HFF-Myc (cell line): ENCODE measurements at regions not wholly inside any gene's neighbourhood (a gene's known extent, or its start where the extent isn't known, plus 50 kb on each side); places are given as distances from the start of the nearest gene placed in this dataset.

Experiments
- DNase-seq: peaks from one replicate; pipeline ENCODE4 v3.0.0-alpha.2; 2011; ENCODE audit warnings: low read depth; ENCODE audit errors: extremely low read depth
- H3K4me3 ChIP-seq: replicated peaks from 2 replicates; pipeline ENCODE4 v1.5.1; 2011; ENCODE audit warnings: low read depth, mild to moderate bottlenecking, control low read depth, low read length
- CTCF ChIP-seq: IDR thresholded peaks from 2 replicates; pipeline ENCODE4 v1.5.1; 2012; ENCODE audit warnings: mild to moderate bottlenecking, low read depth, low read length, control low read depth; ENCODE audit errors: missing control alignments

GRCh38 chr11:45060707-45061106, 85.7 kb upstream of the PRDM11 start:
- DNase-seq = no peak
- no peak overlapping the region for H3K4me3 ChIP-seq
- TF ChIP-seq CTCF = no peak

GRCh38 chr11:45061641-45062040, 84.8 kb upstream of the PRDM11 start:
- TF ChIP-seq CTCF = no peak
- DNase-seq = no peak
- H3K4me3 ChIP-seq = no peak overlapping the region

GRCh38 chr11:45062115-45062514, 84.3 kb upstream of the PRDM11 start:
- DNase-seq = no peak
- no peak for TF ChIP-seq CTCF
- H3K4me3 ChIP-seq = no peak overlapping the region

- no peak overlapping the region for H3K4me3 ChIP-seq
- no peak for DNase-seq
- no peak for TF ChIP-seq CTCF
These were observed 83.3 kb upstream of the PRDM11 start for GRCh38 chr11:45062974-45063635.

- DNase-seq = no peak
- TF ChIP-seq CTCF = no peak
- no peak overlapping the region for H3K4me3 ChIP-seq
These were observed 82.8 kb upstream of the PRDM11 start for GRCh38 chr11:45063669-45064068.

- no peak for TF ChIP-seq CTCF
- no peak for DNase-seq
- no peak overlapping the region for H3K4me3 ChIP-seq
These were observed 78.5 kb upstream of the PRDM11 start for GRCh38 chr11:45067966-45068365.

GRCh38 chr11:45071232-45071631, 75.2 kb upstream of the PRDM11 start:
- no peak for TF ChIP-seq CTCF
- no peak for DNase-seq

More at GRCh38 chr11:45071232-45071631, 75.2 kb upstream of the PRDM11 start:
- no peak overlapping the region for H3K4me3 ChIP-seq
